ENCODE measurements at regions not wholly inside any gene's neighbourhood (a gene's known extent, or its start where the extent isn't known, plus 50 kb on each side); places are given as distances from the start of the nearest gene placed in this dataset.

DNA sequence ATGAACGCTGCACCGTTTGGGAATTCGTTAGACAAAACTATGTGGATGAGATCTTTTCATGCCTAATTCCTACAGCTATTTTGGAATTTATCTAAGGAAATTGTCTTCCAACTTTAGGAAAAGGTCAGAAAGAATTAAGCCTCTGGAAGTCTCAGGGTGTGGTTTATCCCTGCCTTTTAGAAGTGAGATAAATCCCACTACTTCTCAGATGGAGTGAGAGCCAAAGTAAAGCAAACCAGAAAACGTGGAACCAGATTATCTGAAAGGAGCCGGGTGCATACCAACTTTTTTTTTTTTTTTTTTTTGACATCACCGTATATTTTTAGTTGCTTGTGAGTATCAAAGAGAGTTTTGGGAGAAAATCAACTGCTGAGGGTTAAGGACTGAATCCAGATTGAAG lies 79.6 kb downstream of the VCX2 start:
- TF ChIP-seq, protein P1, sequence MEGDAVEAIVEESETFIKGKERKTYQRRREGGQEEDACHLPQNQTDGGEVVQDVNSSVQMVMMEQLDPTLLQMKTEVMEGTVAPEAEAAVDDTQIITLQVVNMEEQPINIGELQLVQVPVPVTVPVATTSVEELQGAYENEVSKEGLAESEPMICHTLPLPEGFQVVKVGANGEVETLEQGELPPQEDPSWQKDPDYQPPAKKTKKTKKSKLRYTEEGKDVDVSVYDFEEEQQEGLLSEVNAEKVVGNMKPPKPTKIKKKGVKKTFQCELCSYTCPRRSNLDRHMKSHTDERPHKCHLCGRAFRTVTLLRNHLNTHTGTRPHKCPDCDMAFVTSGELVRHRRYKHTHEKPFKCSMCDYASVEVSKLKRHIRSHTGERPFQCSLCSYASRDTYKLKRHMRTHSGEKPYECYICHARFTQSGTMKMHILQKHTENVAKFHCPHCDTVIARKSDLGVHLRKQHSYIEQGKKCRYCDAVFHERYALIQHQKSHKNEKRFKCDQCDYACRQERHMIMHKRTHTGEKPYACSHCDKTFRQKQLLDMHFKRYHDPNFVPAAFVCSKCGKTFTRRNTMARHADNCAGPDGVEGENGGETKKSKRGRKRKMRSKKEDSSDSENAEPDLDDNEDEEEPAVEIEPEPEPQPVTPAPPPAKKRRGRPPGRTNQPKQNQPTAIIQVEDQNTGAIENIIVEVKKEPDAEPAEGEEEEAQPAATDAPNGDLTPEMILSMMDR (conservative IDR thresholded peaks at IDR 0.05; ENCODE audit: low read length): no peak
- no peak for TF ChIP-seq EZH2phosphoT487 (IDR thresholded peaks at IDR 0.05; ENCODE audit: borderline replicate concordance, low read depth, low read length)

Data from OCI-LY7 (cell line).